DOHH2 (cell line): ENCODE measurements at regions not wholly inside any gene's neighbourhood (a gene's known extent, or its start where the extent isn't known, plus 50 kb on each side); places are given as distances from the start of the nearest gene placed in this dataset.

Source experiments
- CTCF ChIP-seq: fragments of 200-600 bp; sonication (generic); IDR thresholded peaks from one replicate; pipeline ENCODE4 v1.5.1; 2014; ENCODE audit warnings: antibody characterized with exemption, mild to moderate bottlenecking, low read depth, low read length; ENCODE audit not compliant: poor library complexity, severe bottlenecking
- EZH2phosphoT487 ChIP-seq: fragments of 200-600 bp; sonication (generic); IDR thresholded peaks from 2 replicates; pipeline ENCODE4 v1.6.1; 2017; ENCODE audit warnings: borderline replicate concordance, mild to moderate bottlenecking, antibody characterized with exemption, low read length, moderate library complexity, mixed read lengths

- TF ChIP-seq CTCF = no peak
- no peak for TF ChIP-seq EZH2phosphoT487
These were observed 824.3 kb upstream of the KLHL1 start for GRCh38 chr13:70932511-70932910.
